Suprapubic skin (tissue), 4 donors: ENCODE measurements at regions not wholly inside any gene's neighbourhood (a gene's known extent, or its start where the extent isn't known, plus 50 kb on each side); places are given as distances from the start of the nearest gene placed in this dataset.

Experiments used
- DNase-seq, 2 donors: peaks; one replicate each; pipeline ENCODE4 v3.0.0-alpha.2; 2019; ENCODE audit warnings: low spot score in 2 of 2
- H3K27ac ChIP-seq: fragments of 200-600 bp; sonication (generic); one replicate; pipeline ENCODE4 v1.5.1; 2019
- H3K27me3 ChIP-seq: fragments of 200-600 bp; sonication (generic); one replicate; pipeline ENCODE4 v1.5.1; 2019
- H3K36me3 ChIP-seq: fragments of 200-600 bp; sonication (generic); one replicate; pipeline ENCODE4 v1.5.1; 2019
- H3K4me1 ChIP-seq: fragments of 200-600 bp; sonication (generic); one replicate; pipeline ENCODE4 v1.5.1; 2019
- H3K4me3 ChIP-seq: fragments of 200-600 bp; sonication (generic); one replicate; pipeline ENCODE4 v1.5.1; 2019; ENCODE audit warnings: mild to moderate bottlenecking
- H3K9me3 ChIP-seq: fragments of 200-600 bp; sonication (generic); one replicate; pipeline ENCODE4 v1.5.1; 2019
- EP300 ChIP-seq: sonication (generic); formaldehyde crosslinking; IDR thresholded peaks from one replicate; pipeline ENCODE4 v1.6.1; 2017; ENCODE audit warnings: antibody characterized with exemption
- POLR2A ChIP-seq, 2 donors: fragments of 450-650 bp; IDR thresholded peaks; one replicate each; pipeline ENCODE4 v1.6.1; 2017; ENCODE audit warnings: antibody characterized with exemption in 2 of 2, mild to moderate bottlenecking in 2 of 2, moderate library complexity in 2 of 2
- POLR2AphosphoS5 ChIP-seq, 3 donors: sonication (generic); formaldehyde crosslinking; IDR thresholded peaks; one replicate each; pipeline ENCODE4 v1.6.1; 2017; ENCODE audit warnings: antibody characterized with exemption in 3 of 3
- WGBS: methylation state at CpG from one replicate; pipeline ENCODE4 v1.1.5; 2018; 5-methylcytosine and 5-hydroxymethylcytosine counted together
- TF ChIP-seq, protein P1 (sequence below), 2 donors: fragments of 200-600 bp in 1 of 2; fragments of 450-650 bp in 1 of 2; sonication (generic) in 1 of 2; IDR thresholded peaks; one replicate each; pipeline ENCODE4 v1.5.1; 2016 to 2019; ENCODE audit warnings: antibody characterized with exemption in 2 of 2, mild to moderate bottlenecking in 1 of 2, moderate library complexity in 1 of 2

DNA sequence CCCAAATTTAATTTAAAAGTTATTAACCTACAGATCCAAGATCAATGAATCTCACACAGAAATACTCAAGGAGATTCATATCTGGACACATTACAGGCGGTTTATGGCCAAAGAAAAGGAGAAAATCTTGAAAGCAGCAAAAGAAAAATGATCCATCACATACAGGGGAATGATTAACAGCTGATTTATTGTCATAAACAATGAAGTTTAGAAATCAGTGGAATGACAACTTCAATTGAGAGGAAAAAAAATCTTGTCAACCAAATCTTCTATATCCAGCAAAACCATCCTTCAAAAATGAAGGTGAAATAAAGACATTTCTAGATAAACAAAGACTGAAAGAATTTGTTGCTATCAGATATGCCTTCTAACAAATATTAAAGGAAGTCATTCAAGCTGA, 156.2 kb upstream of the SEMA6D start:
- WGBS: 73% methylated on average over 1 of the region's 1 CpG
- DNase-seq: no peak
- H3K27ac ChIP-seq: no peak overlapping the region
- H3K4me3 ChIP-seq: no peak overlapping the region
- no peaks in the 10 kb centered on the region for H3K4me1 ChIP-seq
- no peaks in the 10 kb centered on the region for H3K36me3 ChIP-seq
- TF ChIP-seq POLR2AphosphoS5 (IDR thresholded peaks at IDR 0.05) (no peak), EP300 (no peak), POLR2A (IDR thresholded peaks at IDR 0.05) (no peak)
- TF ChIP-seq, protein P1, sequence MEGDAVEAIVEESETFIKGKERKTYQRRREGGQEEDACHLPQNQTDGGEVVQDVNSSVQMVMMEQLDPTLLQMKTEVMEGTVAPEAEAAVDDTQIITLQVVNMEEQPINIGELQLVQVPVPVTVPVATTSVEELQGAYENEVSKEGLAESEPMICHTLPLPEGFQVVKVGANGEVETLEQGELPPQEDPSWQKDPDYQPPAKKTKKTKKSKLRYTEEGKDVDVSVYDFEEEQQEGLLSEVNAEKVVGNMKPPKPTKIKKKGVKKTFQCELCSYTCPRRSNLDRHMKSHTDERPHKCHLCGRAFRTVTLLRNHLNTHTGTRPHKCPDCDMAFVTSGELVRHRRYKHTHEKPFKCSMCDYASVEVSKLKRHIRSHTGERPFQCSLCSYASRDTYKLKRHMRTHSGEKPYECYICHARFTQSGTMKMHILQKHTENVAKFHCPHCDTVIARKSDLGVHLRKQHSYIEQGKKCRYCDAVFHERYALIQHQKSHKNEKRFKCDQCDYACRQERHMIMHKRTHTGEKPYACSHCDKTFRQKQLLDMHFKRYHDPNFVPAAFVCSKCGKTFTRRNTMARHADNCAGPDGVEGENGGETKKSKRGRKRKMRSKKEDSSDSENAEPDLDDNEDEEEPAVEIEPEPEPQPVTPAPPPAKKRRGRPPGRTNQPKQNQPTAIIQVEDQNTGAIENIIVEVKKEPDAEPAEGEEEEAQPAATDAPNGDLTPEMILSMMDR (IDR thresholded peaks at IDR 0.05): no peak
- peaks cover 10% of the 10 kb centered on the region for H3K9me3 ChIP-seq
- no peaks in the 10 kb centered on the region for H3K27me3 ChIP-seq

DNA sequence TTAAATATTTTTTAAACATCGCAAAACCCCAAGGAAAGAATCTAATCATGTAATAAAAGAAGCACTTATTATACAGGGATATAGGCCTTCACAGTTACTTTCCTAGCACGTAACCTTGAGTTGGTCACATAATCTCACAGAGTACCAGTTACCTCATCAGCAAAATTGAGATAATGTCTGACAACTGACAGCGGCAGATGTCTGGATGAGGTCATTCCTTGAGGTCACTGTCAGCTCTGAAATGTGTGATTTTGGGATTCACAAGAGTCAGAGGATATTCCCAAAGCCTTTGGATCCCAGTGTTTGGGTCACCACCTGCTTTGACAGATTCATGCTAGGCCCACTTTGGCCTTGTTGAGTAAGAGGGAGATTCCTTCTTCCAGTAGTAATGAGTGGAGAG, 151.4 kb upstream of the SEMA6D start:
- H3K4me3 ChIP-seq: no peak overlapping the region
- no peaks in the 10 kb centered on the region for H3K36me3 ChIP-seq
- no peaks in the 10 kb centered on the region for H3K9me3 ChIP-seq
- H3K27me3 ChIP-seq: no peaks in the 10 kb centered on the region
- no peaks in the 10 kb centered on the region for H3K4me1 ChIP-seq
- TF ChIP-seq POLR2AphosphoS5 (IDR thresholded peaks at IDR 0.05) (no peak), EP300 (no peak), POLR2A (IDR thresholded peaks at IDR 0.05) (no peak)
- TF ChIP-seq, protein P1 (IDR thresholded peaks at IDR 0.05): no peak
- WGBS: 75% methylated on average over 3 of the region's 3 CpGs
- H3K27ac ChIP-seq: no peak overlapping the region
- DNase-seq: no peak

DNA sequence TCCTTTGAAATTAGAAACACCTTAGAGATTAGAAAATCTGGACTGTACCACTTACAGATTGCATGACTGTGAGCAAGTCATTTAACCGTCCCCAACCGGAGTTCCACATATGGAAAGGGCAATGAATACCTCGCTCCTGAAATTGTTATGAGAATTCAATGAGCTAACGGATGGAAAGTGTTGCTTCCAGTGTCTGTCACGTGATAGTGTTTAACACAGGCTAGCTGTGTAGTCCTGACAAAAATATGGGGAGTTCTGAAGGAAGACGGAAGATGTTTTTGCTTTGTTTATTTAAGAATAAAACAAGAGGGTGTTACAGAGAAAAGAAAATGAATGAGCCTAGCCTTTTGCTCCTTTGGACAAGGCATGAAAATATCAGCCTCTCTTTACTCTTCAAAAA, 150.7 kb upstream of the SEMA6D start:
- Histone ChIP-seq H3K36me3 (no peaks in the 10 kb centered on the region), H3K27ac (no peak overlapping the region), H3K9me3 (no peaks in the 10 kb centered on the region), H3K27me3 (no peaks in the 10 kb centered on the region), H3K4me1 (no peaks in the 10 kb centered on the region), H3K4me3 (no peak overlapping the region)
- 85% methylated on average over 6 of the region's 6 CpGs for WGBS
- no peak for TF ChIP-seq EP300
- TF ChIP-seq, protein P1 (IDR thresholded peaks at IDR 0.05): no peak
- TF ChIP-seq POLR2A (IDR thresholded peaks at IDR 0.05): no peak
- TF ChIP-seq POLR2AphosphoS5 (IDR thresholded peaks at IDR 0.05): no peak
- DNase-seq: no peak

DNA sequence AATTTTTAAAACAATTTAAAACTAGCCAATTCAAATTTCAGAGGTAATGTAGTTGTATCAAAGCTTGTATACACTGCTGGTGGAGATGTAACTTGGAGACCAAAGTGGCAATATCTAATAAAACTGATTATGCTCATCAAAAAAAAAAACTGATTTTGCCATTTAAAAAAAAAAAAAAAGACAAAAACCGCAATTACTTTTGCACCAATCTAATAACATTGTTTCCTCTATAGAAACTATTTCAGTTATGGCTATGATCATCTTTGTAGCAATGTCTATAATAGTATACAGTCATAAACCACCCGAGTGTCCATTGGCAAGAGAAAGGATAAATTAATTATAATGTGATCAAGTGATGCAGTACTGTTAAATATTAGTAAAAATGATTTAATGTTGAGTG, 149.3 kb upstream of the SEMA6D start:
- TF ChIP-seq EP300 (no peak), POLR2AphosphoS5 (IDR thresholded peaks at IDR 0.05) (no peak), POLR2A (IDR thresholded peaks at IDR 0.05) (no peak)
- TF ChIP-seq, protein P1 (IDR thresholded peaks at IDR 0.05): no peak
- Histone ChIP-seq H3K27ac (no peak overlapping the region), H3K9me3 (no peaks in the 10 kb centered on the region), H3K36me3 (no peaks in the 10 kb centered on the region), H3K4me3 (no peak overlapping the region), H3K27me3 (no peaks in the 10 kb centered on the region), H3K4me1 (no peaks in the 10 kb centered on the region)
- DNase-seq: no peak
- 95% methylated on average over 2 of the region's 2 CpGs for WGBS

DNA sequence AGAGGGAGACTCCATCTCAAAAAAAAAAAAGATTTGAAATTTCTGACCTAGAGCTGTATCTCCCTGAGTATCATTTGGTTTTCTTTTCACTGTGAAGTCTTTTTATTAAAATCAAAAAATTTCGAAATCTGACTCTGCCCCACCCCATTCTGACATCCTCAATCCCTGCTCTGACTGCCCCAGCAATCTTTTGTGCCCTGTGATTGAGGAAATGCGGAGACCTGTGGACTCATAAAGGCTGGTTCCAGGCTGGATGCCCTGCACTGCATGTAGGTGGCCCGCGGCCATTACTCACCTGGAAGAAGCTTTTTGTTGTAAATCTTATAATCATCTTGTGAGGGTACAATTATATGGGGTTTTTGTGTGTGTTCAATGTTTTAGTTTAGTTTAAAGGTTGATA, 147.3 kb upstream of the SEMA6D start:
- WGBS: 95% methylated on average over 4 of the region's 4 CpGs
- no peak overlapping the region for H3K4me3 ChIP-seq
- no peak for TF ChIP-seq POLR2A (IDR thresholded peaks at IDR 0.05)
- no peak for TF ChIP-seq POLR2AphosphoS5 (IDR thresholded peaks at IDR 0.05)
- no peak for TF ChIP-seq EP300
- TF ChIP-seq, protein P1 (IDR thresholded peaks at IDR 0.05): no peak
- H3K36me3 ChIP-seq: no peaks in the 10 kb centered on the region
- no peaks in the 10 kb centered on the region for H3K4me1 ChIP-seq
- no peaks in the 10 kb centered on the region for H3K27me3 ChIP-seq
- H3K27ac ChIP-seq: no peak overlapping the region
- no peaks in the 10 kb centered on the region for H3K9me3 ChIP-seq
- DNase-seq: no peak
